ENCODE measurements at regions not wholly inside any gene's neighbourhood (a gene's known extent, or its start where the extent isn't known, plus 50 kb on each side); places are given as distances from the start of the nearest gene placed in this dataset.

- no peak for TF ChIP-seq CTCF (IDR thresholded peaks at IDR 0.05)
- Histone ChIP-seq H3K4me3 (ENCODE audit: low read depth in 1 of 2, low read length in 1 of 2) (no peak overlapping the region), H3K36me3 (no peaks in the 10 kb centered on the region), H3K4me1 (ENCODE audit: control insufficient read depth in 1 of 2, insufficient read depth in 1 of 2, low read depth in 1 of 2, low read length in 1 of 2) (no peaks in the 10 kb centered on the region), H3K27me3 (no peaks in the 10 kb centered on the region), H3K9me3 (no peaks in the 10 kb centered on the region), H3K27ac (no peak overlapping the region)
Observed at GRCh38 chr5:71982717-71983395, 124.4 kb upstream of the MAP1B start.

- no peak for TF ChIP-seq CTCF (IDR thresholded peaks at IDR 0.05)
- Histone ChIP-seq H3K27me3 (no peaks in the 10 kb centered on the region), H3K9me3 (no peaks in the 10 kb centered on the region), H3K27ac (no peak overlapping the region), H3K4me3 (ENCODE audit: low read depth in 1 of 2, low read length in 1 of 2) (no peak overlapping the region), H3K36me3 (no peaks in the 10 kb centered on the region), H3K4me1 (ENCODE audit: control insufficient read depth in 1 of 2, insufficient read depth in 1 of 2, low read depth in 1 of 2, low read length in 1 of 2) (no peaks in the 10 kb centered on the region)
Observed at GRCh38 chr5:71986101-71986500, 121.2 kb upstream of the MAP1B start.

- Histone ChIP-seq H3K4me3 (ENCODE audit: low read depth in 1 of 2, low read length in 1 of 2) (no peak overlapping the region), H3K9me3 (no peaks in the 10 kb centered on the region), H3K27me3 (no peaks in the 10 kb centered on the region), H3K36me3 (no peaks in the 10 kb centered on the region), H3K27ac (no peak overlapping the region), H3K4me1 (ENCODE audit: control insufficient read depth in 1 of 2, insufficient read depth in 1 of 2, low read depth in 1 of 2, low read length in 1 of 2) (no peaks in the 10 kb centered on the region)
- TF ChIP-seq CTCF (IDR thresholded peaks at IDR 0.05) = no peak
Observed at GRCh38 chr5:71988808-71989207, 118.5 kb upstream of the MAP1B start.

GRCh38 chr5:71993600-71993999 lies 113.7 kb upstream of the MAP1B start:
- Histone ChIP-seq H3K27me3 (no peaks in the 10 kb centered on the region), H3K4me3 (ENCODE audit: low read depth in 1 of 2, low read length in 1 of 2) (no peak overlapping the region), H3K36me3 (no peaks in the 10 kb centered on the region), H3K4me1 (ENCODE audit: control insufficient read depth in 1 of 2, insufficient read depth in 1 of 2, low read depth in 1 of 2, low read length in 1 of 2) (no peaks in the 10 kb centered on the region), H3K27ac (no peak overlapping the region), H3K9me3 (no peaks in the 10 kb centered on the region)
- TF ChIP-seq CTCF (IDR thresholded peaks at IDR 0.05) = no peak

GRCh38 chr5:71996789-71997188 lies 110.5 kb upstream of the MAP1B start:
- no peak for TF ChIP-seq CTCF (IDR thresholded peaks at IDR 0.05)
- Histone ChIP-seq H3K9me3 (no peaks in the 10 kb centered on the region), H3K36me3 (no peaks in the 10 kb centered on the region), H3K27me3 (no peaks in the 10 kb centered on the region), H3K4me1 (ENCODE audit: control insufficient read depth in 1 of 2, insufficient read depth in 1 of 2, low read depth in 1 of 2, low read length in 1 of 2) (no peaks in the 10 kb centered on the region), H3K27ac (no peak overlapping the region), H3K4me3 (ENCODE audit: low read depth in 1 of 2, low read length in 1 of 2) (no peak overlapping the region)

All from neutrophil (primary cell).